Smooth muscle cell (in vitro differentiated cells): ENCODE measurements at regions not wholly inside any gene's neighbourhood (a gene's known extent, or its start where the extent isn't known, plus 50 kb on each side); places are given as distances from the start of the nearest gene placed in this dataset.

Experiments used
- DNase-seq: peaks from one replicate; lab custom pipeline; 2025; ENCODE audit not compliant: unreplicated experiment; lab: John Stamatoyannopoulos, UW
- H2AFZ ChIP-seq: fragments of 200-600 bp; sonication (generic); 2 replicates; pipeline ENCODE4 v1.6.0; 2016; ENCODE audit warnings: antibody characterized with exemption, low read depth, mild to moderate bottlenecking
- H3F3A ChIP-seq: fragments of 200-600 bp; sonication (generic); 2 replicates; pipeline ENCODE4 v1.6.0; 2017; ENCODE audit warnings: antibody characterized with exemption, low read depth
- H3K27ac ChIP-seq: fragments of 200-600 bp; sonication (generic); 2 replicates; pipeline ENCODE4 v1.5.1; 2016; ENCODE audit warnings: low read depth, mild to moderate bottlenecking
- H3K27me3 ChIP-seq: fragments of 200-600 bp; sonication (generic); 2 replicates; pipeline ENCODE4 v1.6.1; 2016; ENCODE audit warnings: low read depth, mild to moderate bottlenecking
- H3K36me3 ChIP-seq: fragments of 200-600 bp; sonication (generic); 2 replicates; pipeline ENCODE4 v1.5.1; 2016; ENCODE audit warnings: low read depth
- H3K4me1 ChIP-seq: fragments of 200-600 bp; sonication (generic); 2 replicates; pipeline ENCODE4 v1.5.1; 2016; ENCODE audit warnings: low read depth
- H3K4me2 ChIP-seq: fragments of 200-600 bp; sonication (generic); 2 replicates; pipeline ENCODE4 v1.6.0; 2016; ENCODE audit warnings: mild to moderate bottlenecking
- H3K4me3 ChIP-seq: fragments of 200-600 bp; sonication (generic); 2 replicates; pipeline ENCODE4 v1.5.1; 2016; ENCODE audit warnings: mild to moderate bottlenecking
- H3K79me2 ChIP-seq: fragments of 200-600 bp; sonication (generic); 2 replicates; pipeline ENCODE4 v1.6.0; 2016; ENCODE audit warnings: low read depth, mild to moderate bottlenecking
- H3K9ac ChIP-seq: fragments of 200-600 bp; sonication (generic); 2 replicates; pipeline ENCODE4 v1.6.0; 2016; ENCODE audit warnings: low read depth
- H3K9me3 ChIP-seq: fragments of 200-600 bp; sonication (generic); replicated peaks from 2 replicates; pipeline ENCODE4 v1.5.1; 2016; ENCODE audit warnings: low read depth
- H4K20me1 ChIP-seq: fragments of 200-600 bp; sonication (generic); 2 replicates; pipeline ENCODE4 v1.6.0; 2016; ENCODE audit warnings: low read depth
- WGBS: methylation state at CpG from one replicate; pipeline ENCODE4 v1.1.7; 2016; ENCODE audit warnings: low lambda C conversion rate; 5-methylcytosine and 5-hydroxymethylcytosine counted together
- TF ChIP-seq, protein P1 (sequence below): fragments of 200-600 bp; sonication (generic); IDR thresholded peaks from 2 replicates; pipeline ENCODE4 v1.5.1; 2017; ENCODE audit warnings: borderline replicate concordance, mild to moderate bottlenecking, antibody characterized with exemption; ENCODE audit not compliant: insufficient read depth, poor library complexity, severe bottlenecking

DNA sequence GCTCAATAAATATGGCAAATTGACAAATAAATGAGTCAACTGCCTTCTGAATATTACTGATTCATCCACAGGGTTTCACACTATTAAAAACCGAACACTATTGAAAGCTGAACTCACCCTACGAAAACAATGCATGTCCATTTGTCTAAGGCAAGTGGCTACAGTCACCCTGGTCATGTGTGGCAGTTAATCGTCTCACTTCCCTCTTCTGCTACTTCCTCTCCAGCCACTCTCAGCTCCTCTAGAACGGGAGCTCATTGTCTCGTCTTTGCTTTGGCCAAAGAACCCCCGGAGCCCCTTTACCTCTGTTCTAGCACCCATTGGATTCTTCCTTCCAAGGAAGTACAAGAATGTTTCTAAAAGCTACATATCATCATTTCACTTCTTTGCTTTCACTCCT is 74.4 kb upstream of the ZNF599 start:
- H3K27ac ChIP-seq, result no peak overlapping the region
- no peak for DNase-seq
- H3K9ac ChIP-seq, result no peak overlapping the region
- no peak overlapping the region for H3K4me3 ChIP-seq
- 88% methylated on average over 6 of the region's 6 CpGs for WGBS
- no peaks in the 10 kb centered on the region for H3K9me3 ChIP-seq
- no peaks in the 10 kb centered on the region for H3K4me1 ChIP-seq
- no peak overlapping the region for H3K4me2 ChIP-seq
- H3K79me2 ChIP-seq, result no peaks in the 10 kb centered on the region
- TF ChIP-seq, protein P1, sequence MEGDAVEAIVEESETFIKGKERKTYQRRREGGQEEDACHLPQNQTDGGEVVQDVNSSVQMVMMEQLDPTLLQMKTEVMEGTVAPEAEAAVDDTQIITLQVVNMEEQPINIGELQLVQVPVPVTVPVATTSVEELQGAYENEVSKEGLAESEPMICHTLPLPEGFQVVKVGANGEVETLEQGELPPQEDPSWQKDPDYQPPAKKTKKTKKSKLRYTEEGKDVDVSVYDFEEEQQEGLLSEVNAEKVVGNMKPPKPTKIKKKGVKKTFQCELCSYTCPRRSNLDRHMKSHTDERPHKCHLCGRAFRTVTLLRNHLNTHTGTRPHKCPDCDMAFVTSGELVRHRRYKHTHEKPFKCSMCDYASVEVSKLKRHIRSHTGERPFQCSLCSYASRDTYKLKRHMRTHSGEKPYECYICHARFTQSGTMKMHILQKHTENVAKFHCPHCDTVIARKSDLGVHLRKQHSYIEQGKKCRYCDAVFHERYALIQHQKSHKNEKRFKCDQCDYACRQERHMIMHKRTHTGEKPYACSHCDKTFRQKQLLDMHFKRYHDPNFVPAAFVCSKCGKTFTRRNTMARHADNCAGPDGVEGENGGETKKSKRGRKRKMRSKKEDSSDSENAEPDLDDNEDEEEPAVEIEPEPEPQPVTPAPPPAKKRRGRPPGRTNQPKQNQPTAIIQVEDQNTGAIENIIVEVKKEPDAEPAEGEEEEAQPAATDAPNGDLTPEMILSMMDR, result no peak
- H3K36me3 ChIP-seq, result no peaks in the 10 kb centered on the region
- no peaks in the 10 kb centered on the region for H4K20me1 ChIP-seq
- H2AFZ ChIP-seq, result no peak overlapping the region
- H3F3A ChIP-seq, result no peaks in the 10 kb centered on the region
- peaks cover 4% of the 10 kb centered on the region for H3K27me3 ChIP-seq

- no peak overlapping the region for H2AFZ ChIP-seq
- H4K20me1 ChIP-seq, result no peaks in the 10 kb centered on the region
- DNase-seq, result no peak
- peaks cover 14% of the 10 kb centered on the region for H3K27me3 ChIP-seq
- no peak overlapping the region for H3K4me2 ChIP-seq
- H3K27ac ChIP-seq, result no peak overlapping the region
- no peaks in the 10 kb centered on the region for H3K4me1 ChIP-seq
- H3K4me3 ChIP-seq, result no peak overlapping the region
- WGBS, result 73% methylated on average over 5 of the region's 5 CpGs
- no peaks in the 10 kb centered on the region for H3K79me2 ChIP-seq
- H3K9ac ChIP-seq, result no peak overlapping the region
- no peaks in the 10 kb centered on the region for H3K36me3 ChIP-seq
- TF ChIP-seq, protein P1, result no peak
- no peaks in the 10 kb centered on the region for H3F3A ChIP-seq
- no peaks in the 10 kb centered on the region for H3K9me3 ChIP-seq
Observed at GRCh38 chr19:34844277-34844676, 71.3 kb upstream of the ZNF599 start.

DNA sequence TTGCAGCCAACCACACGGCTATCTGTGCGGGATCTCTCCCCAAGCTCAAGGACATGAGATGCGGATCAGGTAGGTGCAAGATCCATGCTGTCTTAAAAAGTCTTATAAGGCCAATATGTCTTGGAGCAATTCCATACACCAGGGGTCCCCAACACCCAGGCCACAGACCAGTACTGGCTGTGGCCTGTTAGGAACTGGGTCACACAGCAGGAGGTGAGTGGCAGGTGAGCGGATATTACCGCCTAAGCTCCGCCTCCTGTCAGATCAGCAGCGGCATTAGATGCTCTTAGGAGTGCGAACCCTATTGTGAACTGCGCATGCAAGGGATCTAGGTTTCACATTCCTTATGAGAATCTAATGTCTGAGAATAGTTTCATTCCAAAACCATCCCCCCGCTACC is 68.8 kb upstream of the ZNF599 start:
- Histone ChIP-seq H3K36me3 (no peaks in the 10 kb centered on the region), H3K4me2 (no peak overlapping the region), H3K27ac (no peak overlapping the region), H3K27me3 (peaks cover 29% of the 10 kb centered on the region), H3K79me2 (no peaks in the 10 kb centered on the region), H3F3A (no peaks in the 10 kb centered on the region), H3K4me1 (no peaks in the 10 kb centered on the region), H2AFZ (no peak overlapping the region), H3K9me3 (no peaks in the 10 kb centered on the region), H3K4me3 (no peak overlapping the region), H4K20me1 (no peaks in the 10 kb centered on the region), H3K9ac (no peak overlapping the region)
- 70% methylated on average over 10 of the region's 10 CpGs for WGBS
- DNase-seq, result no peak
- TF ChIP-seq, protein P1, result no peak

DNA sequence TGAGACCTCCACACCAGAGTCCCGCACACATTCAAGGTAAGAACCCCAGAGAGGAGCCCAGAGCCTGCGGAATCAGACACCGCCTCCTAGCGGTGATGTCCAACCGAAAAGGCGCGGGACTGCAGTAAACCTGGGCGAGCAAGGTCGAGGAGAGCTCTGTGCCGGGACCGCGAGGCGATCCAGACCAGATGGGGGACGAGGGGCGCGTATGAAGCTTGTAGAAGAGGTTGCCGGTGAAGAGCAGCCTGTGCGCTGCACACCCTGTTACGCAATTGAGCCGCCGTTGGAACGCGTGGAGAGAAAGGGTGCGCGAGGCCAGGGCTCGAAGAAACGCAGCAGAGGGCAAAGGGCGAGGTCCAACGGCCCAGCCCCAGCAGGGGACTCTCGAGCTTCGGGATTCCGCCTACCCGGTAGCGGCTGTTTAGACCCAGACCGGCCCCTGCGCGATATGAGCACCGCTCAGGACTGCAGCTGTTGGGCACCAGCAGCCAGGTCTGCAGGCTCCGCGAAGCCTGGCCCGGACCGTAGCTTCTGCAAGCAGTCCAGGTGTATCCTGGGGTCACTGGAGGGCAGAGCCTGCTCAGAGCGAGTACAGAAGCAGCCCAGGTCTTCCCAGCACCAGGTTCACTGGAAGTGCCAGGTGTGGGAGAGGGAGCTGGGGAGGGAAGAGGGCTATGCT is 65.9 kb upstream of the ZNF599 start:
- no peaks in the 10 kb centered on the region for H3K36me3 ChIP-seq
- WGBS, result 14% methylated on average over 42 of the region's 43 CpGs
- no peaks in the 10 kb centered on the region for H4K20me1 ChIP-seq
- peak overlapping the region; percentile 48 for H3K4me2 ChIP-seq
- no peaks in the 10 kb centered on the region for H3K4me1 ChIP-seq
- TF ChIP-seq, protein P1, result peak; percentile 35
- H3K27ac ChIP-seq, result no peak overlapping the region
- no peak overlapping the region for H2AFZ ChIP-seq
- peaks cover 30% of the 10 kb centered on the region for H3K27me3 ChIP-seq
- DNase-seq, result no peak
- H3K79me2 ChIP-seq, result no peaks in the 10 kb centered on the region
- no peaks in the 10 kb centered on the region for H3K9me3 ChIP-seq
- no peaks in the 10 kb centered on the region for H3F3A ChIP-seq
- H3K9ac ChIP-seq, result no peak overlapping the region
- peak overlapping the region; percentile 16 for H3K4me3 ChIP-seq
